ENCODE measurements at regions not wholly inside any gene's neighbourhood (a gene's known extent, or its start where the extent isn't known, plus 50 kb on each side); places are given as distances from the start of the nearest gene placed in this dataset.

DNA sequence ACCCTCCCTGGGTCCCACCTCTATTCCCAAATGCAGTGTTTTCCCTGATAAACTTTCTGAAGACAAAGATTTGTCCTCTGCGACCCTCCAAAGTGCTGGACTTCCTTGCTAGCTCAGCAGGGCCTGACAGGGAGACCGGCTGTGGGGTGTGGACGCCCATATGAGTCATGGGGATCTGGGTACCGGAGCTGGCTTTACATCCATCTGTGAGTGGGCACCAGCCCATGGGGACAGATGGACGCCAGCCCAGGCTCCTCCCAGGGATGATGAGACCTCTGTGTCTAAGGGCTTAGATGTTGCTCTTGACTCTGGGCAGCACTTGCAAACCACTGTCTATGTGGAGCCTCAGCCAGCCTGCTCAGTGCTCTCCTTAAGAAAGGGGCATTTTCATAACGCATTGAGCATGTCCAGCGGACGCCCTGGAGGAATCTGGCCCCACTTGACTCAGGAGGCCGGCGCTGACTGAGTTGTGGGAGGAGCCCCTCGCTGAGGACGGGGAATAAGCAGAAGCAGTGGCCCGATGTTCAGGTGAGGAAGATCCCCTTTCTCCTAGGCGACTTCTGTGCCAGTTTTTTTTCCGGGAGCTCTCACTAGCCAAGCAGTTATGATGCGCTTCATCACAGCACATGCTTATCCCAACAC is 229.4 kb upstream of the MYT1L start:
- TF ChIP-seq POLR2A (IDR thresholded peaks at IDR 0.05) (no peak), CTCF (IDR thresholded peaks at IDR 0.05 in 4 of 5, conservative IDR thresholded peaks at IDR 0.05 in 1 of 5) (no peak)

All from gastrocnemius medialis (tissue), 4 donors.